Ascending aorta (tissue), 2 donors: ENCODE measurements at regions not wholly inside any gene's neighbourhood (a gene's known extent, or its start where the extent isn't known, plus 50 kb on each side); places are given as distances from the start of the nearest gene placed in this dataset.

Experiments
- DNase-seq, 2 donors: peaks; one replicate each; pipeline ENCODE4 v3.0.0-alpha.2; 2019; ENCODE audit warnings: low spot score in 2 of 2
- H3K27ac ChIP-seq, 2 donors: fragments of 200-600 bp; sonication (generic); one replicate each; pipeline ENCODE4 v1.5.1; 2016 to 2017; ENCODE audit warnings: mild to moderate bottlenecking in 1 of 2
- H3K27me3 ChIP-seq: fragments of 200-600 bp; sonication (generic); one replicate; pipeline ENCODE4 v1.5.1; 2017
- H3K36me3 ChIP-seq, 2 donors: fragments of 200-600 bp; sonication (generic); one replicate each; pipeline ENCODE4 v1.5.1; 2016
- H3K4me1 ChIP-seq, 2 donors: fragments of 200-600 bp; sonication (generic); one replicate each; pipeline ENCODE4 v1.5.1; 2016 to 2017; ENCODE audit warnings: mild to moderate bottlenecking in 1 of 2
- H3K4me3 ChIP-seq, 2 donors: fragments of 200-600 bp; sonication (generic); one replicate each; pipeline ENCODE4 v1.5.1; 2016 to 2017; ENCODE audit warnings: mild to moderate bottlenecking in 1 of 2
- H3K9me3 ChIP-seq, 2 donors: fragments of 200-600 bp; sonication (generic); one replicate each; pipeline ENCODE4 v1.5.1; 2016
- intact Hi-C: fragments of 100-400 bp; cut with DNase I; formaldehyde crosslinking; loops from one replicate; pipeline ENCODE4 v1.15.1; 2023
- TF ChIP-seq, protein P1 (sequence below), 3 experiments: fragments of 200-600 bp in 2 of 3; fragments of 450-650 bp in 1 of 3; sonication (generic) in 2 of 3; IDR thresholded peaks; one replicate each; pipeline ENCODE4 v1.5.1; 2016 to 2019; ENCODE audit warnings: antibody characterized with exemption in 3 of 3, mild to moderate bottlenecking in 1 of 3, moderate library complexity in 1 of 3

DNA sequence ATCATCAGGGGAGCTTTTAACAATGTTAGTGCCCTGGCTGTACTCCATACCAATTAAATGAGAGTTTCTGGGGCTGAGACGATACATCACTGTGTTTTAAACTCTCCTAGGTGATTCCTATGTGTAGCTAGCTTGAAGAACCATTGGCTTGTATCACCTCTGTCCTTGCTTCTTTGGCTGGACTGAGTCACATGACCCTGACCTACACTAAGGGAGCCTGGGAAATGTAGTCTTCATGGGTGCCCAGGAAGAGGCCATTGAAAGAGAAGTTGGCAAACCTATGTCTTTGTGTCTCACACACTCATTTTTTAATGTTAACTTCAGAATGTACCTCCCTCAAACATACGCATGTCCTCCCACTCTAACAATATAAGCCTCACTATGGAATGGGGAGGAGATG lies 506.6 kb downstream of the DHX35 start:
- H3K36me3 ChIP-seq: no peaks in the 10 kb centered on the region
- intact Hi-C loops: no loop called here
- no peaks in the 10 kb centered on the region for H3K9me3 ChIP-seq
- no peaks in the 10 kb centered on the region for H3K27me3 ChIP-seq
- H3K27ac ChIP-seq: no peak overlapping the region
- DNase-seq: no peak
- no peaks in the 10 kb centered on the region for H3K4me1 ChIP-seq
- TF ChIP-seq, protein P1, sequence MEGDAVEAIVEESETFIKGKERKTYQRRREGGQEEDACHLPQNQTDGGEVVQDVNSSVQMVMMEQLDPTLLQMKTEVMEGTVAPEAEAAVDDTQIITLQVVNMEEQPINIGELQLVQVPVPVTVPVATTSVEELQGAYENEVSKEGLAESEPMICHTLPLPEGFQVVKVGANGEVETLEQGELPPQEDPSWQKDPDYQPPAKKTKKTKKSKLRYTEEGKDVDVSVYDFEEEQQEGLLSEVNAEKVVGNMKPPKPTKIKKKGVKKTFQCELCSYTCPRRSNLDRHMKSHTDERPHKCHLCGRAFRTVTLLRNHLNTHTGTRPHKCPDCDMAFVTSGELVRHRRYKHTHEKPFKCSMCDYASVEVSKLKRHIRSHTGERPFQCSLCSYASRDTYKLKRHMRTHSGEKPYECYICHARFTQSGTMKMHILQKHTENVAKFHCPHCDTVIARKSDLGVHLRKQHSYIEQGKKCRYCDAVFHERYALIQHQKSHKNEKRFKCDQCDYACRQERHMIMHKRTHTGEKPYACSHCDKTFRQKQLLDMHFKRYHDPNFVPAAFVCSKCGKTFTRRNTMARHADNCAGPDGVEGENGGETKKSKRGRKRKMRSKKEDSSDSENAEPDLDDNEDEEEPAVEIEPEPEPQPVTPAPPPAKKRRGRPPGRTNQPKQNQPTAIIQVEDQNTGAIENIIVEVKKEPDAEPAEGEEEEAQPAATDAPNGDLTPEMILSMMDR (IDR thresholded peaks at IDR 0.05): no peak
- H3K4me3 ChIP-seq: no peak overlapping the region

DNA sequence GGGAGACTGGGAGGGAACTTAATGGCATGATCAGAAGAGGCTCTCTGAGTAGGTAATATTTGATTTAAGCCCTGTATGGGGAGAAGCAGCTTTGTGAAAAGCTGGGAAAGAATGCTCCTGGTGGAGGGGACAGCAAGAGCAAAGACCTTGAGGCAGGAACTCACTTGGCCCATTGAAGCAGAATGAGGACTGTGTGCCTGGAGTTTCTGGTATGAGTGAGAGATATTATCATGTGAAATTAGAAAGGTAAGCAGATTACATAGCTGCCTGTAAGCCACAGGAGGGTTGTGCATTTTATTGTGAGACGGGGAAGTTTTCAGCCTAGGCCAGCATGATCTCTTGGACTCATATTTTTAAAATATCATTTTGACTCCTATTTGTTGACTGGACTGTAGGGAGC lies 502.1 kb downstream of the DHX35 start:
- TF ChIP-seq, protein P1 (IDR thresholded peaks at IDR 0.05): no peak
- Histone ChIP-seq H3K27ac (no peak overlapping the region), H3K27me3 (no peaks in the 10 kb centered on the region), H3K9me3 (no peaks in the 10 kb centered on the region), H3K4me3 (no peak overlapping the region), H3K36me3 (no peaks in the 10 kb centered on the region), H3K4me1 (no peaks in the 10 kb centered on the region)
- intact Hi-C loops: no loop called here
- DNase-seq: no peak

- Histone ChIP-seq H3K4me1 (no peaks in the 10 kb centered on the region), H3K27ac (no peak overlapping the region), H3K9me3 (no peaks in the 10 kb centered on the region), H3K36me3 (no peaks in the 10 kb centered on the region), H3K27me3 (no peaks in the 10 kb centered on the region), H3K4me3 (no peak overlapping the region)
- TF ChIP-seq, protein P1 (IDR thresholded peaks at IDR 0.05): no peak
- intact Hi-C loops: no loop called here
- DNase-seq: no peak
Observed at GRCh38 chr20:39462416-39462945, 500.3 kb downstream of the DHX35 start.

DNA sequence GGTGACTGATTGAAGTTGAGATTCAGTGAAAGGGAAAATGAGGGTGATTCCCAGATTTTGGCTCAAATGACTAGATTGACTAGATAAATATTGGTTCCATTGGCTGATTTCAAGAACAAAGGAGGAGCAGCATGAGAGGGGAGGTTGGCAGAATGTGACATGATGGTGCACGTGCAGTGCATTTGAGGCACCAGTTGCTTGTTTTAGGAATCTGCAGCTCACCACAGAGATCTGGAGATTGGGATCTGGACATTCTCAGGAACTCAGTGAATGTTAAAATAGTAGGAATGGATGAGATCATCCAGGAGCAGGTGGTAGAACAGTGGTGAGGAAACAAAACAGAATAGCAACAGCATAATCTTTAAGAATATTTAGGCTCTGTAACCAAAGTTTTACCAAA lies 496.3 kb downstream of the DHX35 start:
- no peak overlapping the region for H3K27ac ChIP-seq
- intact Hi-C loops: no loop called here
- no peak overlapping the region for H3K4me3 ChIP-seq
- TF ChIP-seq, protein P1 (IDR thresholded peaks at IDR 0.05): no peak
- H3K4me1 ChIP-seq: no peaks in the 10 kb centered on the region
- no peaks in the 10 kb centered on the region for H3K27me3 ChIP-seq
- no peaks in the 10 kb centered on the region for H3K36me3 ChIP-seq
- H3K9me3 ChIP-seq: no peaks in the 10 kb centered on the region
- no peak for DNase-seq

DNA sequence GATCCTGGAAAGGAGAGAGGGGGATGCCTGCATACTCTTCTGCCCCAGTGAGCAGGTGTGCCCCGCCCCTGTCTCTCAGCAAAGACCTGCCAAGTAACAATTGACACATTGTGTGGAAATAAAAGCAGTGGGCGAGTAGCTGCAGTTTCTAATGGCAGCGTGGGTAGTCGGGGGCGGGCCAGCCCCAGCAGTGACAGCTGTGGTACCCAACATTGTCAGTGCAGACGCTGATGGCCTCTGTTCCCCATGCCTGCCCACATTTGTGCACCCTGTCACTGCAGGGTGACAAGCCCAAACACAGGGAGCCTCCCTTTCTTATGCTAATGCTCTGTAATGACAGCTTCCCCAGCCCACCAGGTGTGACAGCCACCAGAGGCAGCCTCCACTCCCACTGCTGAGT lies 491.7 kb downstream of the DHX35 start:
- H3K9me3 ChIP-seq: no peaks in the 10 kb centered on the region
- no peaks in the 10 kb centered on the region for H3K36me3 ChIP-seq
- TF ChIP-seq, protein P1 (IDR thresholded peaks at IDR 0.05): no peak
- no peak for DNase-seq
- intact Hi-C loops: no loop called here
- no peaks in the 10 kb centered on the region for H3K27me3 ChIP-seq
- no peak overlapping the region for H3K4me3 ChIP-seq
- H3K4me1 ChIP-seq: no peaks in the 10 kb centered on the region
- H3K27ac ChIP-seq: no peak overlapping the region
